ENCODE measurements at regions not wholly inside any gene's neighbourhood (a gene's known extent, or its start where the extent isn't known, plus 50 kb on each side); places are given as distances from the start of the nearest gene placed in this dataset.

GRCh38 chr11:91768783-91769182 is 455.8 kb upstream of the FAT3 start:
- no peak for DNase-seq (ENCODE audit: low read depth, low spot score)
- Histone ChIP-seq H3K9me3 (ENCODE audit: control insufficient read depth, insufficient read depth, low read depth, low read length) (no peaks in the 10 kb centered on the region), H3K27me3 (ENCODE audit: control insufficient read depth, insufficient read depth, low read length) (no peaks in the 10 kb centered on the region), H3K4me3 (ENCODE audit: low read depth in 2 of 2, low read length in 2 of 2) (no peak overlapping the region), H3K27ac (ENCODE audit: low read length) (no peak overlapping the region), H3K36me3 (ENCODE audit: control insufficient read depth, insufficient read depth, low read length) (no peaks in the 10 kb centered on the region), H3K4me1 (ENCODE audit: control insufficient read depth, insufficient read depth, low read length) (no peaks in the 10 kb centered on the region)
- intact Hi-C loops (cut with micrococcal nuclease; ENCODE audit: unreplicated experiment) (no loop called here), in situ Hi-C loops (cut with HindIII; ENCODE audit: low pct_unique_long_range_greater_than_20kb, low sequenced_read_pairs) (no loop called here)
- ATAC-seq: no peak
- CTCF ChIA-PET: no interaction called here
- no TSS peak for BruUV-seq (replicated peaks)
- POLR2A ChIA-PET: no interaction called here
- no peak for TF ChIP-seq POLR2AphosphoS5 (IDR thresholded peaks at IDR 0.05; ENCODE audit: low read depth, low read length)
- no peak for TF ChIP-seq SIN3A (IDR thresholded peaks at IDR 0.05; ENCODE audit: borderline replicate concordance, insufficient read depth, low read depth, low read length)
- TF ChIP-seq TCF7L2 (IDR thresholded peaks at IDR 0.05; ENCODE audit: low read depth, low read length): no peak
- no peak for TF ChIP-seq CTCF (IDR thresholded peaks at IDR 0.05)
- TF ChIP-seq REST (IDR thresholded peaks at IDR 0.05; ENCODE audit: insufficient read depth in 1 of 2, low read depth in 2 of 2, low read length in 1 of 2): no peak

GRCh38 chr11:91763331-91763730 is 461.3 kb upstream of the FAT3 start:
- Histone ChIP-seq H3K27ac (ENCODE audit: low read length) (no peak overlapping the region), H3K4me3 (ENCODE audit: low read depth in 2 of 2, low read length in 2 of 2) (no peak overlapping the region), H3K36me3 (ENCODE audit: control insufficient read depth, insufficient read depth, low read length) (no peaks in the 10 kb centered on the region), H3K9me3 (ENCODE audit: control insufficient read depth, insufficient read depth, low read depth, low read length) (no peaks in the 10 kb centered on the region), H3K4me1 (ENCODE audit: control insufficient read depth, insufficient read depth, low read length) (no peaks in the 10 kb centered on the region), H3K27me3 (ENCODE audit: control insufficient read depth, insufficient read depth, low read length) (no peaks in the 10 kb centered on the region)
- TF ChIP-seq CTCF (IDR thresholded peaks at IDR 0.05) (no peak), REST (IDR thresholded peaks at IDR 0.05; ENCODE audit: insufficient read depth in 1 of 2, low read depth in 2 of 2, low read length in 1 of 2) (no peak), TCF7L2 (IDR thresholded peaks at IDR 0.05; ENCODE audit: low read depth, low read length) (no peak), SIN3A (IDR thresholded peaks at IDR 0.05; ENCODE audit: borderline replicate concordance, insufficient read depth, low read depth, low read length) (no peak), POLR2AphosphoS5 (IDR thresholded peaks at IDR 0.05; ENCODE audit: low read depth, low read length) (no peak)
- ATAC-seq (no peak), DNase-seq (ENCODE audit: low read depth, low spot score) (no peak)
- POLR2A ChIA-PET: no interaction called here
- intact Hi-C loops (cut with micrococcal nuclease; ENCODE audit: unreplicated experiment): no loop called here
- CTCF ChIA-PET: no interaction called here
- BruUV-seq (replicated peaks): no TSS peak
- in situ Hi-C loops (cut with HindIII; ENCODE audit: low pct_unique_long_range_greater_than_20kb, low sequenced_read_pairs): no loop called here
